ENCODE measurements at regions not wholly inside any gene's neighbourhood (a gene's known extent, or its start where the extent isn't known, plus 50 kb on each side); places are given as distances from the start of the nearest gene placed in this dataset.
"Not testable (repeated sequence)": the region's sequence is repeated elsewhere in the genome, so short reads cannot be mapped to it uniquely, and the experiment has no call there.

DNA sequence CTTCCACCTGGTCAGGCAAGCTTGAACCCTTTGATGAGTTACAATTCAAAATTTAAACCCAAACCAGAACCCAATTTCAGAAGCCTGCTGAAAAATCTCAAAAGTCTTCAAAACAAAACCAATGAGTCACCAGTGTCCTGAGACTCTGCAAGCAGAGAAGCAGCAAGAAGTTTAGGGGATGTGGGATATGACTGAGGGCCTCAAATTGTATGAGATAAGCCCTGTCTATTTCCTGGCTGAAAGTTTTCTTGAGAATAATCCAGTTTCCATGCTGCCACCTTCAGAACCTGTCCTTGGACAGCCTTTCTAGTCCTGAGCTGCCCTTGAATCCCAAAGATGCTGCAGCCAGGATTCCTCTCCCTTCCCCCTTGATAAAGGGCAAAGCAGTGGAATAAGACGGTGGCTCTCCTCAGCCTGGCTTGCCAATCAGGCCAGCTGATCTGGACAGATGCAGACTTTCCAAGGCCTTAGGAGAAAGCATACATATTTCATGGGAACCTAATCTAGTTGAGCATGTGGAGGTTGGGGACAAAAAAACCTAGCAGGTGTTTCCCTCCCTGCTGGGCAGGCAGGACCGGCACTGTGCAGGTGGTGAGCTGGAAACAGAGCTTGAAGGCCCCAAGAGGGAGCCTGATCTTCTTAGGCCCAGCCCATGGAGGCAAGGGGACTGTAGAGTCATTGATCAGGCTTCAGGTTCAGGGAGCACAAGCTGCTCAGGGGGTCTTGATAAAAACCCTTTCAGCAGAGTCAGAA is 278.0 kb upstream of the MGAT5 start:
- no peak for DNase-seq (ENCODE audit: low read depth in 2 of 2)

DNA sequence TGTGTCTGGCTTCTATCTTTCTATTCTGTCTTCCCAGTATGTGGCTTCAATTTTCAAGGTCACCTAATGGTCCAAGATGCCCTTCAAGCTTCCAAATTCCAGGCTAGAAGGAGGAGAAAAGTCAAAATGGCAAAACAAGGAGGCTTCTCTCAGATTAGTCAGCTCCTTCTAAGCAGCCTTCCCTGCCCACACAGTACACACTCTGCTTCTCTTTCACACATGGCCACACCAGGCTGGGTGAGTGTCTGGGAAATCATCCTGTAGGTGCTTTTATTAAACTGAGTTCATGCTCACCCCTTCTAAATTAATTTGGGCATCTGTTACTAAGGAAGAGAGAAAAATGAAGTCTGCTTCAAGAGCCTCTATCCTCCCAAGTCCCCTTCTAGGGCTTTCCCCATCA is 277.2 kb upstream of the MGAT5 start:
- DNase-seq (ENCODE audit: low read depth in 2 of 2): no peak

DNA sequence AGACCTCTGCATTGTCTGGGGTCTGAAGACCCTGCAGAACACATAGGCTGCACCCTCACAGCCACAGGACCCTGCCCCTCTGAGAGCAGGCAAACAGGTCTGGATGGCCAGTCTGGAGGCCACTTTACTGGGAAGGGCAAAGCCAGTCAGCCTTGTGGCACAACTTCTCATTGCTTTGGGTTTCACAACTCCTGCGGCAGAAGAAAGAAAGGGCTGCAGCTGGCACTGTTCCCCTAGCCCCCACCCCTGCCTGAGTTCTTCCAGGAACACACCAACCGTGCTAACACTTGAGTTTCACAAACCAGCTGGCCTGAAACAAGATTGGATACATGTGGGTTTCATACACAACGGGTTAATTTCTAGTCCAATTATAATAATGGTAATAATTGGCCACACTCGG is 276.5 kb upstream of the MGAT5 start:
- DNase-seq (ENCODE audit: low read depth in 2 of 2): no peak

DNA sequence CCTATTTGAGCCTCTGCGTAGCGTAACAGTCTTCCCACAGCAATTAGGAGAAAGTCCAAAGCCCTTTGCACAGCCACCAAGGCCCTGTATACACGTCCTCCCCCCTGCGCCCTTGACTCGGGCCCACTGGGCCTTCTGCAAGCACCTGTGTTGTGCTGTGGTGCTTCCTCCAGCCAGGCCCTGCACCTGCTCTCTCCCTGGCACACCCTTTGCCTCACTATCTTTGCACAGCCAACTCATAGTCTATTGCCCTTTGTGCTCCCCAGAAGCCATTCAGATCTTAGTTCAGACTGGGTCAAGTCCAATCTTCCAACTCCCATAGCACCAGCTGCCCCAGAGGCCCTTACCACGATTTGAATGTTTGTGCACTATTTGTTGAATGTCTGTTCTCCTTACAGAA is 271.6 kb upstream of the MGAT5 start:
- no peak for DNase-seq (ENCODE audit: low read depth in 2 of 2)

DNA sequence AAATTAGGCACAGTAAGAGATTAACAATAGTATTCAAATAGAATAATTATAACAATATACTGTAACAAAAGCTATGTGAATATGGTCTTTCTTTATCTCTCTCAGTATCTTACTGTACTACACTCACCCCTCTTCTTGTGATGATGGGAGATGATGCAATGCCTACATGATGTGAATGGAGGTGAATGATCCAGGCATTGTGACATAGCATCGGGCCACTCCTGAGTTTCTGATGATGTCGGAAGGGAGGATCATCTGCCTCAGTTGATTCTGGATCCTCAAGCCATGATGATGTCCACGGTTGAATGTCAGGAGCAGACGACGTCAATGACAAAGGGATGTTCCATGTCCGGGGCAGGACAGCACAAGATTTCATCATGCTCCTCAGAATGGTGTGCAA is 268.3 kb upstream of the MGAT5 start:
- DNase-seq (ENCODE audit: low read depth in 2 of 2): no peak

DNA sequence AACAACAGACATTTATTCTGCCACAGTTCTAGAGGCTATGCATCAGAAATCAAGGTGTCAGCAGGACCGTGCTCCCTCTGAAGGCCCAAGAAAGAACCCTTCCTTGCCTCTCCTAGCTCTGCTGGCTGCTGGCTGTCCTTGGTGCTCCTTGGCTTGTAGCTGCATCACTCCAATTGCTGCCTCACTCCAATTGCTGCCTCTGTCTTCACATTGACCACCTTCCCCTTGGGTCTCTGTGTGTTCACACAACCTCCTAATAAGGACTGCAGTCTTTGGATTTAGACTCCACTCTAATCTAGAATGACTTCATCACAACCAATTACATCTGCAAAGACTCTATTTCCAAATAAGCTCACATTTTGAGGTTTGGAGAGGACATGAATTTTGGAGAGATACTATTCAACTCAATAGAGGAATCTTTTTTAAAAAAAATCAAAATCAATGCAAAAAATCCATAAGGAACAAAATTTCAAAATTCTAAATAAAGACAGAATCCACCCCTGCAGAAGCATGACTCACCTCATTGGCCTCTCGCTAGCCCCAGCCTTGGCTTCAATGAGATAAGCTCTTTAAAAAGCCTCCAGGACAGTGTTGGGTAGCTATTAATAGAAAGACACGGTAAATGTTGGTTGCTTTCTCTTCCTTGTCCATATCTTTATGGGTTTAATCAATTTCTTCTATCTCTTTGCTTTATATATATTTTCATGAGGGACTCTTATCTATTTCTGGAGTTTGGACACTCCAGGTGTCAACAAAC is 267.6 kb upstream of the MGAT5 start:
- peak in 1 of 2 experiments; percentile 4 for DNase-seq (ENCODE audit: low read depth in 2 of 2)

DNA sequence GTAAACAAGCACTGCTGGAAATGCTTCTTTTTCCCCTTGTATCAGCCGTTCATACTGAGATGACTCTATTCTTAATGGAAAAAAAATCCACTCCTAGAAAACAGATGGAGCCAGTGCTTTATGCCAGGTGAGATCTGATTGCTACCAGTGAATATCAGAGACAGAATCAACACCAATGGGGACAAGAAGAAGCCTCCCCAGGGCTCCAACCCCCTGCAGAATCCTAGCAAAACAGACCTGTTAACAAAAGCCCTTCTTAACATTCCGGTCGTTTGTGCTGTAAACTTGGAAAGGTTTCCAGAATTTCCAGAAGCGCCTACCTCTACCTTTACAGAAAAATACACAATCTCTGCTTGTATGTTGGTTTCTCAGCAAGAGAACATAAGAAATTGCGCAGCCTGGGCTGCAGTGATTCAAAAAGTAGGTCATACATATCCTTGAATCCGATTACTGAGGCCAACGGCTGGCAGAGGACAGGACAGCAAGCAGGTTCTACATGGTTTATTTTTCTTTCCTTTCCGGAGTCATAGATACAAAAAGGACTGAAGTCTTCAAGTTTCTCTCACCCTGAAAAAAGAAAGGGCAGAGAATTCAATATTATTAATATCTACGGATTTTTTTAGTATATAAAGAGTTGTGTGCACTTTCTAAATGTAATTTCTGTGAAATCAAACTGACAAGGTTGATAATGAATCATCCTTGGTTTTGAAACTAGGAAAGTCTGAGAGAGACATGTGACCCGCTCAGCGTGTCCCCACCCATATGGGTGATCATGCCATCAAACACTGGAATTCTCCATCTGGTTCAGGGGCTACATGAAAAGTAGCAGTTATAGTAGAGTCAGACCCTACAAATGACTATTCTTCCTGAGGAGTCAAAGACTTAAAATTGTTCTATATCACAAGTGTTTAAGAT is 266.7 kb upstream of the MGAT5 start:
- no peak for DNase-seq (ENCODE audit: low read depth in 2 of 2)

DNA sequence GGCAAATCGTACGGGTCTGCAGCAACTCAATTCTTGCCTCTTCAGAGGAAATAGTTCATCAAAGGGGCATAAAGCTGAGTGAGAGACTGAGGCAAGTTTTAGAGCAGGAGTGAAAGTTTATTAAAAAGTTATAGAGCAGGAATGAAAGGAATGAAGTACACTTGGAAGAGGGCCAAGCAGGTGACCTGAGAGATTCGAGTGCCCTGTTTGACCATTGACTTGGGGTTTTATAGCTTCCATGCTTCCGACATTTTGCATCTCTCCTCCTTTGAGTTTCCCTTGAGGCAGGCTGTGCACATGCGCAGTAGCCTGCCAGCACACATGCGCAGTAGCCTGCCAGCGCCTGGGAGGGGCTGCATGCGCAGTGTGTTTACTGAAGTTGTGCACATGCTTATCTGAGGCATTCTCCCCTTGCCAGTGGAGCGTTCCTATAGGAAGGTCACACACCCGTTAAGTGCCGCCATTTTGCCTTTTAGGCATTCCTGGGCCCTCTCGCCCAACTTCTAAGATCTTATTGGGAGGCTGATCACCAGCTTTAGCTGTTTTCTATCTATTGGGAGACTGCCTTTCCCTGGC is 265.5 kb upstream of the MGAT5 start:
- no peak for DNase-seq (ENCODE audit: low read depth in 2 of 2)

DNA sequence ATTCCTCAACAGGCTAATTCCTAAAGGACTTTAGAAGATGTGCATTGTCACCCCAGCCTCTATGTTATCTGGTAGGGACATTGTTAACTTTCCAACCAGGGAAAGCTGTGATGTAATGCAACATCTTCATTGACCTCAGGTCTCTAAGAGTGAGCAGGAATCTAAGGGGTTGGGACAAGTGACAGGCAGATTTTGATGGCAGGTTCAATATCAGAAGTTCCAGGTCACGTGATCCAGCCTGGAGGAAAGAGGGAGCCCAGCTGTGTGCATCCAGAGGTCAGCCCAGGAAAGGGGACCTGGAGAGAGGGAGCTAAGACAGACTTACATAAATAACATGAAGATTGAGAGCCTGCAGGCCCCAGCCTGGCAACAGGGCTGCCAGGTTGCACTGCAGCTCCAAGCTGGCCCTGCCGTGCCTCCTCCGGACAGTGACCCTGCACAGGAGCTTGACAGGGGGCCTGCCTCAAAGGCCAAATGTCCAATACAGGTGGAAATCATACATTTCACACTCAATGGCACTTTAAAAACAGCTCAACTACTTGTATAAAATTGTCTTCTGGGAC is 262.2 kb upstream of the MGAT5 start:
- no peak for DNase-seq (ENCODE audit: low read depth in 2 of 2)

DNA sequence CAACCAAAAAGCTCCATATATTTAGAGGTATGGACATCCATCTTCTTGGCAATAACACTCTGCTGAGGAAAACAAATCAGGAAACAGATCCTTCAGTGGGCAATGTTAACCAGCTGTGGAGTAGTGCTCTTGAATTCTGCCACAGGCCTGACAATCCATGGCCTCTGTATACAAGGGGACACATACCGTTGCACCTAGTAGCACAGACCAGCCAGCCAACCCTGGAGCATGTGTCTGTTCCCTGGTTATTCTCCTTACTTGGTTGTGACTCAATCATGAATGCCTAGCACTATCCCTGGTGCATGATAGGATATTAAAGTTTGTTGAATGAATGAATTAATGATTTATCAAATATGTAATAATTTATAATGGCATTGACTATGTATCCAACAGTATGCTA is 261.4 kb upstream of the MGAT5 start:
- no peak for DNase-seq (ENCODE audit: low read depth in 2 of 2)

DNA sequence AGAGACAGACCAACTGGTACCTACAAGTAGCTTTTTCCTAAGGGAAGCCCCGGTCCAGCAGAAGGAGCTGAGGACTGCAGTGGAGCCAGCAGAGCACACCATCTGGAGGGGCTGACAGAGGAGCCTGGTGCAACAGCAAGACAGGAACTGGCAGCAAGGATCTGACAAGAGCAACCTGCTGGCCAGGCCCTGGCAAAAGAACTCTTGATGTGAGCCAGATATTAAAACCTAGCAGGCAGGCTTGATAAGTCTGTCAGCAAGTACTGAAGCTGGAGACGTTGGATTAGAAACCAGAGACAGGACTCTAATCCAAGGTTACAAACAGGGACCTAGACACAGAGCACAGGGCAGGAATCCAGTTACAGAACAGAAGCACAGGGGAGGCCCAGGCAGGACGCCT is 260.7 kb upstream of the MGAT5 start:
- no peak for DNase-seq (ENCODE audit: low read depth in 2 of 2)

DNA sequence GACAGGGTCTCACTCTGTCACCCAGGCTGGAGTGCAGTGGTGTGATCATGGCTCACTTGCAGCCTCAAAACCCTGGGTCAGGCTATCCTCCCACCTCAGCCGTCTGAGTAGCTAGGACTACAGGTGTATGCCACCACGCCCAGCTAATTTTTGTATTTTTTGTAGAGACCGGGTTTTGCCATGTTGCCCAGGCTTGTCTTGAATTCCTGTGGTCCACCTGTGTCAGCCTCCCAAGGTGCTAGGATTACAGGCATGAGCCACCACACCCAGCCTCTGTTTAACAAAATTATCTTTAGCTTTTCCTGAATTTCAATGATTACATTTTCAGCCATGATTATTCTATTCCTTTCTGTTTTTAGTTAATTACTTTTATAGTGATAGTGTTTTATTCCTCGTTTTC is 255.1 kb upstream of the MGAT5 start:
- DNase-seq (ENCODE audit: low read depth in 2 of 2): not testable (repeated sequence)

DNA sequence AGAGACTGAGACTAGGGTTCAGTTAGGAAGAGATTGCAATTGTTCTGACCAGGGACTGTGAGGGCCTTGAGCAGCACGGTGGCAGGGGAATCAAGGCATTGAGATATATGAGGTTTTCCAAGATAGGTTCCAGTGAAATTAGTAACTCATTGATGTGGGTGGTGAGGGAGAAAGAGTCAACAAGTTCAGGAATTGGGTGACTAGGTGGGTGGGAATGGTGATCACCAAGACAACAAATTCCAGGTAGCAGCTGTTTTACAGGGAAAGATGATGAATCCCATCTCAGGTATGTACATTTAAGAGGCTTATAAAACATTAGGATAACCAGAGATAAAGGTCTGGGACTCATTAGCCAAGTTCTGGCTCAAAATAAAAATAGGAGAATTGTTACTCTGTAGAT is 251.5 kb upstream of the MGAT5 start:
- DNase-seq (ENCODE audit: low read depth in 2 of 2): no peak

DNA sequence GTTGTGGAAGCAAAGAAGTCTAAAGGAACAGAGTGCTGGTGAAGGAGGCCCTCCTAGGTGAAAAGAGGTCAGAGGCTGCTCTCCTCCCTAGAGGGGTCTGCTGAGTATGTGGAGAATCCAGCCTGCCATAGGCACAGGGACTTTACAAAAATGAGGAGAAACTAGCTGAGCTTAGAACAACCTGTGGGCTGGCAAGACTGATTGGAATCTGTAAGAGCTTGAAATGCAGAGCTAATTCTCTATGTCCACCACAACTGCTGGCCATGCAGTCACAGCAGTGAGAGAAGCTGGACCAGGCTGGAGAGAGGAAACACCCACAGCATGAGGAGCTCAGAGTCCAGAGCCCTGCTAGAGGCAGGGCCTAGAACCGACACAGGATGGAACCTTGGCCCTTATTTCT is 251.0 kb upstream of the MGAT5 start:
- DNase-seq (ENCODE audit: low read depth in 2 of 2): no peak

DNA sequence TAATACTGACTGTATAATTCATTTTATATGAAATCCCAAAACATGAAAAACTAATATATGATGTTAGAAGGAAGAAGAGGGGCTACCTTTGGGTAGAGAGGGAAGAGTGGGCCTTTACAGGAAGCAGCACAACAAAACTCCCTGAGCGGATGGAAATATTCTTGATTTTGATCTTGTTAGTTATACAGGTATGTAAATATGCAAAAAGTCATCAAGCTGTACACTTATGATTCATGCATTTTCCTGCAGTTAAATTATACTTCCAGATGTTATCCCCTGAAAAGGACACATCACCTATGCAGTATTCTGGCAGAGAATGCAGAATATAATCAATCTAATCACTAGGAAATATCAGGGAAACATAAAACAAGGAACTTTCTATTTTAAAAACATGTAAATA is 249.4 kb upstream of the MGAT5 start:
- DNase-seq (ENCODE audit: low read depth in 2 of 2): no peak

DNA sequence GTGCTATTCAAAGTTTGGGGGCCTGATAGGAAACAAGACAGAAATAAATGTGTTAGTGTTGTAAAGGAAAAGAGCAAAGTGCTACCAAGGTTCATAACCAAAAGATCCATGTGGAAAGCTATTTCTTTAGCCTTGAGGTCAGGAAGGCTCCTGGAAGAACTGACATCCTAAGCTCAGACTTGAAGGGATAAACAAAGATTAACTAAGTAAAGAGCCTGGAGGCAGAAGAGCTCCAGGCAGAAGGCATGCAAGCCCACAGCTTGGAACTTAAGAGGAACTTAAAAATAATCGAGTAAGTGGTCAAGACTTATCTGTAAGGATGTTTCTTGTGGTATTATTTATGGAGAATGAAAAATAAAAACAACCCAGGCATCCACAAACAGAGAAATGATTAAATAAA is 245.0 kb upstream of the MGAT5 start:
- no peak for DNase-seq (ENCODE audit: low read depth in 2 of 2)

DNA sequence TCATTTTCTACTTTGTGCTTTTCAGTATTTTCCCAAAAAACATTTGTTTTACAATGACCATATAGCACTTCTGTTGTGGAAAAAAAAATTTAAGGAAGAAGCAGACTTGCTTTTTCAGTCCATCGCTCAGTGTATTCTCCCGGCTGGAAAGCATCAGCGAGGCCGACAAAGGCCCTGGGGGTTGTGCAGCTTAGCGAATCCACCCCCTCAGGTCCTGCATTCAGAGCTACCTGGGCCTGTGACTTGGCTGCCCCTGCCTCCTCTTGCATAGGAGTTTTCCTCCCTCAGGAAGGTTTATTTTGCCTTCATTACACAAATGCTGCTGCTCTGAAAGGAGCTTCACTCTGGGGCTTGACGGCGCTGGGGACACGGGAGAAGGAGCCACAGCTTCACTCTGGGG is 244.4 kb upstream of the MGAT5 start:
- DNase-seq (ENCODE audit: low read depth in 2 of 2): no peak

DNA sequence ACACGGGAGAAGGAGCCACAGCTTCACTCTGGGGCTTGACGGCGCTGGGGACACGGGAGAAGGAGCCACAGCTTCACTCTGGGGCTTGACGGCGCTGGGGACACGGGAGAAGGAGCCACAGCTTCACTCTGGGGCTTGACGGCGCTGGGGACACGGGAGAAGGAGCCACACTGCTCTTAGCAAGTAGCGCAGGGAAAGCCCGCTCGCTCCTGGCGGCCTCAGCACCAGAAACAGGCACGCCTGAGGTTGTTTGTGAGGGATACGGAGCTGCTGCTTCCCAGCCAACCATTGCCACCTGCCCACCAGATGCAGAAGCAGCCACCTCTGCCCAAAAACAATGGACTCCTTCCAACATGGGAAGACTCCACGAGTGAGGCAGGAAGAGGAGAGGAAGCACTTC is 244.0 kb upstream of the MGAT5 start:
- DNase-seq (ENCODE audit: low read depth in 2 of 2): not testable (repeated sequence)

DNA sequence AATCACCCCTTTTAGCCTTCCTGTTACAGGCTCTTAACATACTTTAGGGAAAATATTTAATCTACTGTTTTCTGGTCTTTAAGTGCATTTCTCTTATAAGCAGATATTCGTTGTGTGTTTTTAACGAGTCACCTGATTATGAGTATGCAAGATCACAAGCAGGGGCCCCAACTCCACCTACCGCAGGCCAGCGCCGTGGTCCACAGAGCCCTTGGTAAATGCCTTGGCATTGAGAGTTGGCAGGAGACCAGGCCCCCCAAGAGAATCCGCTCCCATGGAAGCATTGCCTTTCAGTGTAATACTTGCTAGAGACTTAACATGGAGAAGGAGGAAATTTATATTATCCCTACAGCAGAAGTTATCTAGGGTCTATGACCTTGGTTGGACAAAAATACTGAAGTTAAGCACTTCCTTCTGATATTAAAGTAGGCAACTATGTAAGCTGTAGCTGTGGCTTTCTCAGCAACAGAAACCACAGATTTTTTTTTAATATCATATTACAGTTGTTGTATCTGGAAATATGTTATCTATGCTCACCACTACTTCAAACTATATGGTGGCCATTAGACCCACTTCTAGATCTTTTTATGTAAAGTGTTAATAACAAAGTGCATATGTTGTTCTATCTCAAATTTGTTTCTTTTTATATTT is 241.8 kb upstream of the MGAT5 start:
- no peak for DNase-seq (ENCODE audit: low read depth in 2 of 2)

DNA sequence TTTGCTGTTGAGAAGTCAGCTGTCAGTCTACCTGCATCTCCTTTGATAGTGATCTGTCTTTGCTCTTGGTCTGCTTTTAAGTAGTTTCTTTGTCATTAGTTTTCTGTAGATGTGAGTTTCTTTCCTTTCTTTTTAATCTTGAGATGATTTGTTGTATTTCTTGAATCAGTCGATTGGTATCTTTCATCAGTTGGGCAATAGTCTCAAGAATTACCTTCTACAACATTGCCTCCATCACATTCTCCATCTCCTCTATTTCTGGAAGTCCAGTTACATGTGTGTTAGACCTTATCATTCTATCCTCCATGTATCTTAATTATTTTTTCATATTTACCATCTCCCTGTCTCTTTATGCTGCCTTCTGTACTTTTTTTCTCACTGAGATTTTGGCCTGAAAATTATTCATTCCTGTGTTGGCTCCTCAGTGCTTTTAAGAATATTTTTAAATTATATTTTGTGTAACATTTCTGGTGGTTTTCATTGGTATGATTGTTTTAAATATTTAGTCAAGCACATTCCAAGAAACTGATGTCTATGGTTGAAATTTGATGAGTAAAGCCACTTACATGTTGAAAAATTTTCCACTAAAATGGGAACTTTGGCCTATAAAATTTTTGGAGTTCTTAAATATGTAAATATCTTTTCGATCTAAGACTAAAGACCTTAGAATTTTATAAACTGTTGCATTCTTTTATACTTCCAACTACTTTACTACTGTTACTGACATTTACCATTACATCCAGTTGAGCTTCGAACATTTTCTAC is 239.5 kb upstream of the MGAT5 start:
- DNase-seq (ENCODE audit: low read depth in 2 of 2): peak in 1 of 2 experiments; percentile 1

All from fibroblast of skin of left biceps (primary cell).